ENCODE measurements at regions not wholly inside any gene's neighbourhood (a gene's known extent, or its start where the extent isn't known, plus 50 kb on each side); places are given as distances from the start of the nearest gene placed in this dataset.
"Not testable (repeated sequence)": the region's sequence is repeated elsewhere in the genome, so short reads cannot be mapped to it uniquely, and the experiment has no call there.

GRCh38 chr14:55846826-55847446, 266.9 kb downstream of the KTN1 start:
- DNase-seq (ENCODE audit: low read depth in 2 of 2), result no peak

DNA sequence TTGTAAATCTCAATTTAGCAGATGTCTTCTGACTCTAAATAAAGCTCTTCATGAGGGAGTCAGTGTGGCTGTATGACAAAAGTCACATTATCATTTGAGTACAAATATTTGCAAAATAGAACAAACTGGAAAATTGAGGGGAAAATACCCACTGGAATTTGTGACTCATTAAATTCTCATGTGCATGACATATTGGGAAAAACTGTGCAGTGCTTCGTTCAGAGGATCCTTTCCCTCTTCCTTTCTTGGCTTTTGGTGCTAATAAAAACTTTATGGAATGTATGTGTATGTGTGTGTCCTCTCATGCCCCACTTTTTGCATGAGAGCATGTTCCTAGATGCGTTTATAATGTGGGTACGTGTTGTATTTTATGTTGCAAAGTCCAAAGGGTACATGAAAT, 267.8 kb downstream of the KTN1 start:
- peak in 1 of 2 donors; percentile 37 for DNase-seq (ENCODE audit: low read depth in 2 of 2)

- DNase-seq (ENCODE audit: low read depth in 2 of 2), result no peak
These were observed 269.0 kb downstream of the KTN1 start for GRCh38 chr14:55848964-55849363.

DNA sequence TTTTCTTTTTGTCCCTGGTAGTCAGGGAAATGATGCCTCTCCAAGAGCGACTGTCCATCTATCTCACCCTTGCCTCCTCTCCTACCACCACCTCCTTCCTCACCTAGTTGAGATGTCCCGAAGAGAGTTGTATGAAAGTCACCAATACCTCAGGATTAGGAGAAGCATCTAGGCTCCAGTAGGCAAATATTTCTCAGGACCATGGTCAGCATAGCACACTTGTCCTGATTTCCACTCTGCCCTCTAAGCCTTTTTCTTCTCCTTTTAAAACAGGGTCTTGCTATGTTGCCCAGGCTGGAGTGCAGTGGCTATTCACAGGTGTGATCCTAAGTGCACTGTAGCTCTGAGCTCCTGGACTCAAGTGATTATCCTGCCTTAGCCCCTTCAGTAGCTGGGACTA, 268.4 kb upstream of the PELI2 start:
- no peak for DNase-seq (ENCODE audit: low read depth in 2 of 2)

GRCh38 chr14:55850825-55851241, 267.4 kb upstream of the PELI2 start:
- DNase-seq (ENCODE audit: low read depth in 2 of 2), result no peak

- peak; percentile 58 to 70 for DNase-seq (ENCODE audit: low read depth in 2 of 2)
These were observed 266.9 kb upstream of the PELI2 start for GRCh38 chr14:55851301-55851700.

- no peak for DNase-seq (ENCODE audit: low read depth in 2 of 2)
These were observed 266.2 kb upstream of the PELI2 start for GRCh38 chr14:55851961-55852360.

DNA sequence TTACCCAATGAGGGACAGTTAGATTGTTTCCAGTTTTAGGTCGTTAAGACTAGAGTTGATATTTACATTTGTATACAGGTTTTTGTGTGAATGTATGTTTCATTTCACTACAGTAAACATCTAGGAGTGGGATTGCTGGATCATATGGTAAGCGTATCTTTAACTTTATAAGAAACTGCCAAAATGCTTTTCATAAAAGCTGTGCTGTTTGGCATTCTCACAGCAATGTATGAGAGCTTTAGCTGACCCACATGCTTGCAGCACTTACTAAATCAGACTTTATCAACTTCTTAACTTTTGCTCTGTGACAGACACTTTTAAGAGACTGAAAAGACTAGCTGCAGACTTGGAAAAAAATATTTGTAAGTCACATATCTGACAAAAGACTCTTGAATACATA, 262.5 kb upstream of the PELI2 start:
- no peak for DNase-seq (ENCODE audit: low read depth in 2 of 2)

DNA sequence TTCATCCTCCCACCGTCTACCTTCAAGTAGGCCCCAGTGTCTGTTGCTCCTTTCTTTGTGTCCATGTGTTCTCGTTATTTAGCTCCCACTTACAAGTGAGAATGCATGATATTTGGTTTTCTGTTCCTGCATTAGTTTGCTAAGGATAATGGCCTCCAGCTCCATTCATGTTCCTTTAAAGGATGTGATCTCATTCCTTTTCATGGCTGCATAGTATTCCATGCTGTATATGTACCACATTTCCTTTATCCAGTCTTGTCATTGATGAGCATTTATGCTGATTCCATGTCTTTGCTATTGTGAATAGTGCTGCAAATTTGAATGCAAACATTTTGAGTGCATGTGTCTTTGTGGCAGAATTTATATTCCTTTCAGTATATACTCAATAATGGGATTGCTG, 259.6 kb upstream of the PELI2 start:
- DNase-seq (ENCODE audit: low read depth in 2 of 2), result no peak

DNA sequence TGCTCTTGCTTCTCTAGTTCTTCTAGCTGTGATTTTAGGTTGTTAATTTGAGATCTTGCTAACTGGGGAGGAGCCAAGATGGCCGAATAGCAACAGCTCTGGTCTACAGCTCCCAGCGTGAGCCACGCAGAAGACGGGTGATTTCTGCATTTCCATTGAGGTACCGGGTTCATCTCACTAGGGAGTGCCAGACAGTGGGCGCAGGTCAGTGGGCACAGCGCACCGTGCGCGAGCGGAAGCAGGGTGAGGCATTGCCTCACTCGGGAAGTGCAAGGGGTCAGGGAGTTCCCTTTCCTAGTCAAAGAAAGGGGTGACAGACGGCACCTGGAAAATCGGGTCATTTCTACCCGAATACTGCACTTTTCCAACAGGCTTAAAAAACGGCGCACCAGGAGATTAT, 256.6 kb upstream of the PELI2 start:
- not testable (repeated sequence) for DNase-seq (ENCODE audit: low read depth in 2 of 2)

DNA sequence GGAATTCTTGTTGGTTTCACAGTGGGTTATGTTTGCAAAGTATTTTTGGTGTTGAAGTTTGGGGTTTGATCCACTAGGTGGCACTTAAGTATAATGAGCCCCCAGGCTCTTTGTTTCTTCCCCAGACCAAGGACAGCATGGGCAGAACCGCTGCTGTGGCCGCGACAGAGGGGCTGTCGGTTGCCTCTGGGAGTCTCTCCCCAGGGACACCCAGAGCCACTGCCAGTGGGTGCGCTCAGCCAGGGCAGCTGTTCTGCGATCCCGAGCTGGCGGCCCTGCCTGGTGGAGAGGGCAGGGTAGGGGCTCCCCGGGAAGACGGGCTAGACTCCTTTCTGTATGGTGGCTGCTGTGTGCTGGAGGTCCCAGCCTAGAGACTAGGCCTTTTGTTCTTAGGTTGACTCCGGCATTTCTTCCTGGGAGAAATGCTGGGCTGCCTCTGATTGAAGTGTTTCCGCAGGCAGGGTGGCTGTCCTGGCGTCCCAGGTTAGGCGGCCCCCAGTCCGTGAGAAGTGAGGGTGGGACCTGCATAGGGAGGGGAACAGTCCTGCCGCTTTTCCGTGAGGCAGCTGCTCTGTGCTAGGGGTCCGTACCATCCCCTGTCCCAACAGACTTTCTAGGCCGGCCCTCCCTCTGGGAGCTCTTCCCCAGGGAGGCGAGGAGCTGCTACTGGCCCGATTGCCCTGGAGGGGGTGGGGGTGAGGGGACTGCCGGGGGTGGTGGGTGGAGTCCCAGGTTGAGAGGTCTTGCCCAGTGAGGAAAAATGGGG, 253.1 kb upstream of the PELI2 start:
- no peak for DNase-seq (ENCODE audit: low read depth in 2 of 2)

- no peak for DNase-seq (ENCODE audit: low read depth in 2 of 2)
These were observed 250.9 kb upstream of the PELI2 start for GRCh38 chr14:55867311-55867710.

DNA sequence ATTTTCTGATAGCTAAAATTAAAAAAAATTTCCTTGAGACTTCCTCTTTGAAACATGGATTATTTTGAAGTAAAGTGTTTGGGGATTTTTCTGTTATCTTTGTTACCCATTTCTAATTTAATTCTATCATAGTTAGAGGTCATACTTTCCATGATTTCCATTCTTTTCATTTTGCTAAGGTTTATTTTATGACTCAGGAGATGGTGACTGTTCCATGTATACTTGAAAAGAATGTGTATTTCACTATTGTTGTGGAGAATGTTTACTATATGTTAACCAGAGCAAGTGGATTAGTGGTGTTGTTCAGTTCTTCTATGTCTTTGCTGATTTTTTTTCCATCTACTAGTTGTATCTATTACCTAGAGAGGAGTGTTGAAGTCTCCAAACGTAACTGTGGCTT, 250.5 kb upstream of the PELI2 start:
- peak in 1 of 2 donors; percentile 17 for DNase-seq (ENCODE audit: low read depth in 2 of 2)

DNA sequence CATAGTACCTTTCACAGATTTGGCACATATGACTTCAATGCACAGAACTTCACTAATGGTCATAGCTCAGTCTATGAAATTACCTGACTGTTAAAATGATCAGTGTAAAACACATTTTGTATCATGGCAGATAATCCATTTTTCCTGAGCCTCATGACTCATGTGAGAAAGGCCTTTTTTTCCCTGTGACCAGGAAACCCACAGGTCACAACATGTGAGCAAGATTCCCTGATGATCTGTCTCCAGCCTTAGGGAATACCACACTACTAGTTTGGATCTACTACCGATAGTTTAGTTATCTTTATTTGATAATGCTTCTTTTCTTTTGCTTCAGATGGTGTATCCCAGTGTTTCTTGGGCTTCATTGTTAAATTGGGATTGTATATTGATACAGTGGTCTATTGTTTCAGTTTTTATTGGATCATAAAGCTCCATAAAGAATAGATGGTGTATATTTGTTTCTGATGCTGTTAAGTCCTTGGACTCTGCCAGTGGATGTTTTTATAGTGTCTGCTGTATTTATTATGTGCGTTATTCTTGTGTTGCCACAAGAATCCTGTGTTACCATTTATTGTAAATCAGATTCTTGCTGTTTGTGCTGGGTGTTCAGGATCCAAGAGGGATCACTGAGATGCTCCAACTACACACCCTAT, 248.7 kb upstream of the PELI2 start:
- DNase-seq (ENCODE audit: low read depth in 2 of 2), result peak in 1 of 2 donors; percentile 18

DNA sequence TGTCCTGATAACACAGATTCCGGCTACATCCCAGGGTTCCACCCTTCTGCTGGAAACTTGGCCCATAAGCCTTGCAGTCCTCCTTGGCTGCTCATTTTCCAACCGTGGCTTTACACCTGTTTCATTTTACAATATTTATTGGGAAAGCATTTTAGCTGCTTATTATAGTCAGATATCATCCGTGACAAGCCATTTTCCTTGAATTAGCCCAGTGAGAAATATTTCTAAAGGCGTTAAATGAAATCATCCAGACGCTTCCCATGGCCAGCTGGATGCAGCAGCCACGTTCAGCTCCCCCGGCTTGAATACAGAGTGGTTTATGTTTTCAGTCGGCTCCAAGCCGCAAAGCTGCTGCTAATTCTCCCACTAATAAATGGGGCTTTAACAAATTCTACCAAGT, 245.0 kb upstream of the PELI2 start:
- DNase-seq (ENCODE audit: low read depth in 2 of 2), result no peak

DNA sequence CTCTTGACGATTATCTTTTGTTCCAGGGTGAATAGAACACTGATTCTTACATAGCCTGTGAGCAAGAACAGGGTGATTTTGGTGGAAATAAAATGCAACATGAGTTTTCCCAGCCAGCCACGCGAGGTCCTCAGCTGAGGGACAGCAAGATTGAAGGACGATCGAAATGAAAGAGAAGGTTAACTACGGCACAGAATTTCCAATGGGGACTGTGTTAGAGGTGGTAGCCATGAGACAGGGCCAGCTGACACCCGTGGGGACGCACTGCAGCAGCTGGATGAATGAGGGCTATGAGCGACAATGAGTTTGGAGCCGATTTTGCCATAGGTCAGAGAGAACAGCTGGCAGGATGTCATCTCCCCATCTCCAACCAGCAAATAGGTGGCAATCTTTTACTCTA, 243.4 kb upstream of the PELI2 start:
- DNase-seq (ENCODE audit: low read depth in 2 of 2), result no peak

DNA sequence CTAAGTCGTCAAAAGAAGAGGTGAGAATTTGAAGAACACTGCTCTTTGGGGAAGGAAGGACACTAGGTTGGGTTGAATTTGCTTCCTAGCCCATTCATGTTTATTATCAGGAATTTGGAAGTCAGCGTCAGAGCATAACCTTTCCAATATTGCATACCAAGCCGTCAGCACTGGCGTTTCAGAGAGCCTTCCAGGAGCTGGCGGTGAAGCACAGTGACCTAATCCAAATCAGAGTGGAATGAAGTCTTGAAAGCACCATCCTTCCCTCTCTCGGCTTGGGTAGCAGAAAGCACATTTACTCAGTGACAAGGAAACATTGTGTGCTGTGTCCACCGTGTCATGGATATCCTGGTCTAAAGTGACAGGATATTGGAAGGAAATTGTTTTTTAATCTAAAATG, 240.3 kb upstream of the PELI2 start:
- no peak for DNase-seq (ENCODE audit: low read depth in 2 of 2)

GRCh38 chr14:55881577-55882241, 236.5 kb upstream of the PELI2 start:
- peak in 1 of 2 donors; percentile 6 for DNase-seq (ENCODE audit: low read depth in 2 of 2)

GRCh38 chr14:55884819-55885218, 233.4 kb upstream of the PELI2 start:
- DNase-seq (ENCODE audit: low read depth in 2 of 2), result no peak

GRCh38 chr14:55889124-55889523, 229.1 kb upstream of the PELI2 start:
- peak in 1 of 2 donors; percentile 56 for DNase-seq (ENCODE audit: low read depth in 2 of 2)

DNA sequence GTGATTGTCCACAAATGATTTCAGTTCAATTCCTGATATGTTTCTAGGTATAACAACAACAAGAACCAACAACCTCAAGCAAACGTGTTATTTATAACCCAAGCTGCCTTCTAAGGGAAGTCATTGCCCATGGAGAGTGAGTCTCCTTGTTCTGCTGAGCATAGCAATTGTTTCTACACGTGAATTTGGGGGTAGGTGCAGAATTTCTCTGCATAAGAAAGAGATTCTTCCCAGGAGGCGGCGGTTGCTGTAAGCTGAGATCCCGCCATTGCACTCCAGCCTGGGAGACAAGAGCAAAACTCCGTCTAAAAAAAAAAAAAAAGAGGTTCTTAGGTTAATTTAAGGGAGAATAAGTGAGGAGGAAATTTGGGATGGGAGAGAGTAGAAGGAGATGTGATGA, 226.5 kb upstream of the PELI2 start:
- no peak for DNase-seq (ENCODE audit: low read depth in 2 of 2)

DNA sequence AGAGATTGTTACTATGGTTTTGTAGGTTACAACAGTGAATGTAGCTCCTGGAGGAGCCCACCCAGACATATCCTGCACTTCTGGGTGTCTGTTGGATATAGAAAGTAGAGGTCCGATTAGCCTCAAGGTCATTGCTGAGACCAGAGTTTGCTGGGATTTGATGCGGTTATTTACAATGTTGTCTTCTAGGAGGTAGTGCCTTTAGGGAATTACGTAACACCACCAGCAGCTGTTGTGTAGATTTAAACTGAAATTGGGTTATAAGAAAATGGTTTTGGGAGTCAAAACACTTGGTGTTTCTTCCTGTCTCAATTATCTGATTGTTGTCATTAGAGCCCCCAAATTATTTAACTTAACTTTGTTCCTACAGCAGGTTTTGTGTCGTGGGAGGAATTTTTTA, 225.3 kb upstream of the PELI2 start:
- DNase-seq (ENCODE audit: low read depth in 2 of 2), result no peak

All from dermis microvascular lymphatic vessel endothelial cell (primary cell).